Natural killer cell (primary cell): ENCODE measurements at regions not wholly inside any gene's neighbourhood (a gene's known extent, or its start where the extent isn't known, plus 50 kb on each side); places are given as distances from the start of the nearest gene placed in this dataset.

Experiments used
- ATAC-seq, 3 donors: fragments of 150-1000 bp in 2 of 3; fragments of 200-7000 bp in 1 of 3; cut with Tn5 transposase; 1 replicate in 1 of 3; 2 replicates in 2 of 3; pipeline ENCODE4 v1.10.0; 2021; ENCODE audit warnings: mild to moderate bottlenecking in 2 of 3, moderate library complexity in 2 of 3
- DNase-seq, 2 donors: peaks; one replicate each; pipeline versions ENCODE4 v3.0.0 to v3.0.0-alpha.2; 2013 to 2021; ENCODE audit warnings: mixed read lengths in 1 of 2
- H3K27ac ChIP-seq: one replicate; pipeline ENCODE4 v1.5.1; 2013; ENCODE audit warnings: mild to moderate bottlenecking, low read length
- H3K27me3 ChIP-seq: one replicate; pipeline ENCODE4 v1.6.1; 2013; ENCODE audit warnings: low read length; ENCODE audit not compliant: control insufficient read depth, insufficient read depth
- H3K36me3 ChIP-seq: one replicate; pipeline ENCODE4 v1.6.1; 2013; ENCODE audit warnings: low read length; ENCODE audit not compliant: control insufficient read depth, insufficient read depth
- H3K4me1 ChIP-seq: one replicate; pipeline ENCODE4 v1.6.1; 2013; ENCODE audit warnings: low read length; ENCODE audit not compliant: control insufficient read depth, insufficient read depth
- H3K4me3 ChIP-seq: one replicate; pipeline ENCODE4 v1.5.1; 2013; ENCODE audit warnings: low read length
- H3K9me3 ChIP-seq: one replicate; pipeline ENCODE4 v1.6.1; 2013; ENCODE audit warnings: low read length; ENCODE audit not compliant: control insufficient read depth, insufficient read depth
- H3K27ac Mint-ChIP-seq, 2 donors: one replicate each; pipeline ENCODE4 v1.8.0; 2022; ENCODE audit warnings: mild to moderate bottlenecking in 2 of 2, mixed read lengths in 2 of 2, moderate library complexity in 1 of 2
- H3K27me3 Mint-ChIP-seq, 2 donors: one replicate each; pipeline ENCODE4 v1.8.0; 2022; ENCODE audit warnings: low read depth in 2 of 2, mixed read lengths in 2 of 2
- H3K36me3 Mint-ChIP-seq: one replicate; pipeline ENCODE4 v1.8.0; 2022; ENCODE audit warnings: mixed read lengths
- H3K4me1 Mint-ChIP-seq, 2 donors: one replicate each; pipeline ENCODE4 v1.8.0; 2022; ENCODE audit warnings: mixed read lengths in 2 of 2
- H3K4me3 Mint-ChIP-seq: one replicate; pipeline ENCODE4 v1.8.0; 2022; ENCODE audit warnings: mild to moderate bottlenecking, moderate library complexity, mixed read lengths
- H3K9me3 Mint-ChIP-seq, 2 donors: one replicate each; pipeline ENCODE4 v1.8.0; 2022; ENCODE audit warnings: mixed read lengths in 2 of 2
- WGBS: methylation state at CpG from one replicate; pipeline ENCODE4 v1.1.7; 2013; ENCODE audit warnings: missing lambda C conversion rate; ENCODE audit not compliant: insufficient coverage; 5-methylcytosine and 5-hydroxymethylcytosine counted together
- intact Hi-C: fragments of 100-400 bp; cut with micrococcal nuclease; formaldehyde crosslinking; loops from one replicate; pipeline ENCODE4 v1.14.2; 2022
- TF ChIP-seq, protein P1 (sequence below): fragments of 200-600 bp; IDR thresholded peaks from one replicate; pipeline ENCODE4 v1.8.0; 2022; ENCODE audit warnings: antibody characterized with exemption

GRCh38 chr1:79543394-79543793, 536.9 kb upstream of the ADGRL4 start:
- DNase-seq (no peak), ATAC-seq (no peak)
- TF ChIP-seq, protein P1, sequence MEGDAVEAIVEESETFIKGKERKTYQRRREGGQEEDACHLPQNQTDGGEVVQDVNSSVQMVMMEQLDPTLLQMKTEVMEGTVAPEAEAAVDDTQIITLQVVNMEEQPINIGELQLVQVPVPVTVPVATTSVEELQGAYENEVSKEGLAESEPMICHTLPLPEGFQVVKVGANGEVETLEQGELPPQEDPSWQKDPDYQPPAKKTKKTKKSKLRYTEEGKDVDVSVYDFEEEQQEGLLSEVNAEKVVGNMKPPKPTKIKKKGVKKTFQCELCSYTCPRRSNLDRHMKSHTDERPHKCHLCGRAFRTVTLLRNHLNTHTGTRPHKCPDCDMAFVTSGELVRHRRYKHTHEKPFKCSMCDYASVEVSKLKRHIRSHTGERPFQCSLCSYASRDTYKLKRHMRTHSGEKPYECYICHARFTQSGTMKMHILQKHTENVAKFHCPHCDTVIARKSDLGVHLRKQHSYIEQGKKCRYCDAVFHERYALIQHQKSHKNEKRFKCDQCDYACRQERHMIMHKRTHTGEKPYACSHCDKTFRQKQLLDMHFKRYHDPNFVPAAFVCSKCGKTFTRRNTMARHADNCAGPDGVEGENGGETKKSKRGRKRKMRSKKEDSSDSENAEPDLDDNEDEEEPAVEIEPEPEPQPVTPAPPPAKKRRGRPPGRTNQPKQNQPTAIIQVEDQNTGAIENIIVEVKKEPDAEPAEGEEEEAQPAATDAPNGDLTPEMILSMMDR = no peak
- Histone ChIP-seq H3K9me3 (no peaks in the 10 kb centered on the region), H3K4me3 (no peak overlapping the region), H3K4me1 (no peaks in the 10 kb centered on the region), H3K27ac (no peak overlapping the region), H3K36me3 (no peaks in the 10 kb centered on the region), H3K27me3 (no peaks in the 10 kb centered on the region)
- Mint-ChIP-seq H3K27me3 (no peaks in the 10 kb centered on the region), H3K9me3 (peaks cover 0 to 8% of the 10 kb centered on the region in 2 donors), H3K4me3 (no peak overlapping the region), H3K4me1 (no peaks in the 10 kb centered on the region), H3K27ac (no peak overlapping the region), H3K36me3 (no peaks in the 10 kb centered on the region)
- 82% methylated on average over 3 of the region's 3 CpGs for WGBS
- intact Hi-C loops = no loop called here

DNA sequence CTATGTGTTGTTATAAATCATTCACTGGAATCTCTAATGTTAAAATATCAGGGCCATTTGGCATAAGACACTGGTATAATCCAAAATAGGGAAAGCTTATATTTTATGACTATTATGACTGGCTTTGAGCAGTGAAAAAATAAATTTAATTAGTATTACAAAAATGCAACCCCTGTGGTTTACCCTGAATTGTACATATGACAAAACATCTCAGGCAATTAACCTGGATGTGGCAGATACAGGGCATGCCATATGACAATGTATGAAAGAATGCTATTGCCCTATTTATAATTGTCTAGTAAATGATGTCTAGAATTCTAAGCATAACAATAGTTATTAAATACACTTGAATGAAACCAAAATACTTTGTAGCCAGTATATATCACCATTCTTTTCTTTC, 532.5 kb upstream of the ADGRL4 start:
- intact Hi-C loops = no loop called here
- Histone ChIP-seq H3K27me3 (no peaks in the 10 kb centered on the region), H3K27ac (no peak overlapping the region), H3K4me1 (no peaks in the 10 kb centered on the region), H3K9me3 (no peaks in the 10 kb centered on the region), H3K36me3 (no peaks in the 10 kb centered on the region), H3K4me3 (no peak overlapping the region)
- peaks cover 3% of the 10 kb centered on the region in 2 donors for H3K9me3 Mint-ChIP-seq
- no peak overlapping the region for H3K27ac Mint-ChIP-seq
- H3K4me1 Mint-ChIP-seq = no peaks in the 10 kb centered on the region
- DNase-seq (no peak), ATAC-seq (no peak)
- TF ChIP-seq, protein P1 = no peak
- H3K4me3 Mint-ChIP-seq = no peak overlapping the region
- no peaks in the 10 kb centered on the region for H3K36me3 Mint-ChIP-seq
- no peaks in the 10 kb centered on the region for H3K27me3 Mint-ChIP-seq

GRCh38 chr1:79532555-79532954, 526.0 kb upstream of the ADGRL4 start:
- Mint-ChIP-seq H3K4me3 (no peak overlapping the region), H3K36me3 (no peaks in the 10 kb centered on the region), H3K9me3 (peaks cover 8 to 17% of the 10 kb centered on the region in 2 donors), H3K4me1 (no peaks in the 10 kb centered on the region), H3K27me3 (no peaks in the 10 kb centered on the region), H3K27ac (no peak overlapping the region)
- TF ChIP-seq, protein P1 = no peak
- Histone ChIP-seq H3K4me1 (no peaks in the 10 kb centered on the region), H3K9me3 (no peaks in the 10 kb centered on the region), H3K4me3 (no peak overlapping the region), H3K27me3 (no peaks in the 10 kb centered on the region), H3K27ac (no peak overlapping the region), H3K36me3 (no peaks in the 10 kb centered on the region)
- DNase-seq (no peak), ATAC-seq (no peak)
- intact Hi-C loops = no loop called here
- 22% methylated on average over 5 of the region's 5 CpGs for WGBS

- Mint-ChIP-seq H3K27me3 (no peaks in the 10 kb centered on the region), H3K9me3 (peaks cover 11 to 17% of the 10 kb centered on the region in 2 donors), H3K4me1 (no peaks in the 10 kb centered on the region), H3K36me3 (no peaks in the 10 kb centered on the region), H3K4me3 (no peak overlapping the region), H3K27ac (no peak overlapping the region)
- Histone ChIP-seq H3K27ac (no peak overlapping the region), H3K4me1 (no peaks in the 10 kb centered on the region), H3K36me3 (no peaks in the 10 kb centered on the region), H3K9me3 (no peaks in the 10 kb centered on the region), H3K4me3 (no peak overlapping the region), H3K27me3 (no peaks in the 10 kb centered on the region)
- TF ChIP-seq, protein P1 = no peak
- DNase-seq = no peak
- 100% methylated on average over 1 of the region's 2 CpGs for WGBS
- intact Hi-C loops = no loop called here
- no peak for ATAC-seq
These were observed 525.3 kb upstream of the ADGRL4 start for GRCh38 chr1:79531790-79532189.
